ENCODE measurements at regions not wholly inside any gene's neighbourhood (a gene's known extent, or its start where the extent isn't known, plus 50 kb on each side); places are given as distances from the start of the nearest gene placed in this dataset.

GRCh38 chrX:111010111-111010510 lies 85.9 kb upstream of the PAK3 start:
- no peak for TF ChIP-seq RFX5 (IDR thresholded peaks at IDR 0.05)
- no peak for TF ChIP-seq FOSB (CRISPR knock-in tag; IDR thresholded peaks at IDR 0.05)
- no peak for TF ChIP-seq FOSL2 (IDR thresholded peaks at IDR 0.05)
- no peak for TF ChIP-seq FOSL2 (CRISPR knock-in tag; IDR thresholded peaks at IDR 0.05)
- TF ChIP-seq NR3C1 (IDR thresholded peaks at IDR 0.05): no peak
- no peak for TF ChIP-seq TP53 (CRISPR knock-in tag; IDR thresholded peaks at IDR 0.05)
- TF ChIP-seq KDM5A (IDR thresholded peaks at IDR 0.05): no peak
- no peak for TF ChIP-seq HMGXB4 (CRISPR knock-in tag; IDR thresholded peaks at IDR 0.05; ENCODE audit: borderline replicate concordance)
- no peak for TF ChIP-seq BHLHE40 (IDR thresholded peaks at IDR 0.05; ENCODE audit: low read depth, low read length)
- no peak for TF ChIP-seq ZC3H11A (IDR thresholded peaks at IDR 0.05)
- TF ChIP-seq FOXS1 (CRISPR knock-in tag; IDR thresholded peaks at IDR 0.05): no peak
- TF ChIP-seq REST (IDR thresholded peaks at IDR 0.05): no peak
- ATAC-seq: no peak
- DNase-seq (ENCODE audit: low read depth in 1 of 2, low spot score in 1 of 2): no peak
- no peak for FAIRE-seq
- WGBS (ENCODE audit: missing lambda C conversion rate): 3% methylated on average over 3 of the region's 3 CpGs
- Histone ChIP-seq H3K4me3 (no peak overlapping the region), H3K4me2 (no peak overlapping the region), H3K27ac (no peak overlapping the region), H3K4me1 (no peaks in the 10 kb centered on the region), H3K9me3 (no peaks in the 10 kb centered on the region)
- POLR2A ChIA-PET: no interaction called here
- CTCF ChIA-PET: no interaction called here

- ATAC-seq (no peak), DNase-seq (ENCODE audit: low read depth in 1 of 2, low spot score in 1 of 2) (no peak), FAIRE-seq (no peak)
- H3K4me2 ChIP-seq: no peak overlapping the region
- H3K9me3 ChIP-seq: no peaks in the 10 kb centered on the region
- no peak overlapping the region for H3K4me3 ChIP-seq
- TF ChIP-seq TP53 (CRISPR knock-in tag; IDR thresholded peaks at IDR 0.05) (no peak), RAD21 (conservative IDR thresholded peaks at IDR 0.05 in 1 of 2, IDR thresholded peaks at IDR 0.05 in 1 of 2) (no peak), CHD2 (IDR thresholded peaks at IDR 0.05; ENCODE audit: low read length, partially characterized antibody) (no peak), SREBF2 (IDR thresholded peaks at IDR 0.05) (no peak), KDM5A (IDR thresholded peaks at IDR 0.05) (no peak), POLR2A (IDR thresholded peaks at IDR 0.05; ENCODE audit: low read length) (no peak), MAFK (IDR thresholded peaks at IDR 0.05; ENCODE audit: partially characterized antibody) (no peak), CTCF (IDR thresholded peaks at IDR 0.05) (no peak), PHF8 (IDR thresholded peaks at IDR 0.05; ENCODE audit: borderline replicate concordance, low read depth) (no peak), EHMT2 (IDR thresholded peaks at IDR 0.05; ENCODE audit: low read depth) (no peak), RARB (CRISPR knock-in tag; IDR thresholded peaks at IDR 0.05) (no peak)
- WGBS (ENCODE audit: missing lambda C conversion rate): 0% methylated on average over 3 of the region's 3 CpGs
- CTCF ChIA-PET: interaction anchor here (1.9 kb wide), 1 partner anchor 17 kb away, joined by 6 read pairs; no protein-coding TSS in a partner anchor
- H3K4me1 ChIP-seq: no peaks in the 10 kb centered on the region
- POLR2A ChIA-PET: no interaction called here
- H3K27ac ChIP-seq: no peak overlapping the region
Measured at GRCh38 chrX:111009256-111009655, 86.7 kb upstream of the PAK3 start.
